Liver (tissue), 8 donors: ENCODE measurements at regions not wholly inside any gene's neighbourhood (a gene's known extent, or its start where the extent isn't known, plus 50 kb on each side); places are given as distances from the start of the nearest gene placed in this dataset.

Experiments used
- DNase-seq: peaks from one replicate; pipeline ENCODE4 v3.0.0-alpha.2; 2017; ENCODE audit warnings: low spot score
- H3K27ac ChIP-seq, 2 donors: one replicate each; pipeline ENCODE4 v1.7.0; 2013; ENCODE audit warnings: inconsistent platforms in 2 of 2, low read length in 2 of 2, control low read depth in 1 of 2, low read depth in 1 of 2, mild to moderate bottlenecking in 1 of 2
- H3K27me3 ChIP-seq, 4 donors: one replicate each; pipeline versions ENCODE4 v1.6.1 to v1.7.0; 2013; ENCODE audit warnings: low read length in 3 of 4, inconsistent platforms in 1 of 4, mild to moderate bottlenecking in 1 of 4, moderate library complexity in 1 of 4; ENCODE audit not compliant: control insufficient read depth in 4 of 4, insufficient read depth in 4 of 4
- H3K36me3 ChIP-seq, 4 donors: one replicate each; pipeline versions ENCODE4 v1.6.1 to v1.7.0; 2013; ENCODE audit warnings: low read length in 3 of 4, mild to moderate bottlenecking in 3 of 4, low read depth in 1 of 4, moderate library complexity in 1 of 4; ENCODE audit not compliant: control insufficient read depth in 4 of 4, insufficient read depth in 3 of 4
- H3K4me1 ChIP-seq, 4 donors: one replicate each; pipeline versions ENCODE4 v1.6.1 to v1.7.0; 2013; ENCODE audit warnings: low read length in 3 of 4, mild to moderate bottlenecking in 3 of 4, moderate library complexity in 1 of 4; ENCODE audit not compliant: control insufficient read depth in 4 of 4, insufficient read depth in 4 of 4
- H3K4me3 ChIP-seq, 3 donors: one replicate each; pipeline versions ENCODE4 v1.6.1 to v1.7.0; 2013; ENCODE audit warnings: low read length in 3 of 3, control low read depth in 1 of 3, low read depth in 1 of 3, mild to moderate bottlenecking in 1 of 3
- H3K9ac ChIP-seq, 2 donors: one replicate each; pipeline ENCODE4 v1.7.0; 2013; ENCODE audit warnings: low read length in 2 of 2, mild to moderate bottlenecking in 2 of 2, moderate library complexity in 2 of 2, control low read depth in 1 of 2, low read depth in 1 of 2
- H3K9me3 ChIP-seq, 4 donors: one replicate each; pipeline versions ENCODE4 v1.6.1 to v1.7.0; 2013; ENCODE audit warnings: low read length in 3 of 4; ENCODE audit not compliant: control insufficient read depth in 4 of 4
- EGR1 ChIP-seq, 2 donors: IDR thresholded peaks; 2 replicates each; pipeline ENCODE4 v1.6.1; 2016 to 2018; ENCODE audit warnings: antibody characterized with exemption in 2 of 2, low read depth in 2 of 2
- FOXA1 ChIP-seq: IDR thresholded peaks from 2 replicates; pipeline ENCODE4 v1.6.1; 2016; ENCODE audit warnings: antibody characterized with exemption
- FOXA2 ChIP-seq: IDR thresholded peaks from 2 replicates; pipeline ENCODE4 v1.6.1; 2016; ENCODE audit warnings: antibody characterized with exemption
- GABPA ChIP-seq, 2 donors: IDR thresholded peaks in 1 of 2; conservative IDR thresholded peaks in 1 of 2; 2 replicates each; pipeline ENCODE4 v1.6.1; 2016; ENCODE audit warnings: antibody characterized with exemption in 2 of 2, mild to moderate bottlenecking in 1 of 2, moderate library complexity in 1 of 2
- HNF4A ChIP-seq, 2 donors: conservative IDR thresholded peaks; 2 replicates each; pipeline ENCODE4 v1.6.1; 2016; ENCODE audit warnings: antibody characterized with exemption in 2 of 2, mild to moderate bottlenecking in 2 of 2
- HNF4G ChIP-seq: IDR thresholded peaks from 2 replicates; pipeline ENCODE4 v1.6.1; 2016; ENCODE audit warnings: antibody characterized with exemption
- JUND ChIP-seq, 2 donors: IDR thresholded peaks; 2 replicates each; pipeline ENCODE4 v1.6.1; 2016; ENCODE audit warnings: antibody characterized with exemption in 2 of 2
- MAX ChIP-seq: IDR thresholded peaks from 2 replicates; pipeline ENCODE4 v1.6.1; 2016; ENCODE audit warnings: antibody characterized with exemption
- NR2F2 ChIP-seq: IDR thresholded peaks from 2 replicates; pipeline ENCODE4 v1.6.1; 2016; ENCODE audit warnings: antibody characterized with exemption
- RAD21 ChIP-seq, 2 donors: IDR thresholded peaks; 2 replicates each; pipeline ENCODE4 v1.6.1; 2016; ENCODE audit warnings: antibody characterized with exemption in 2 of 2, mild to moderate bottlenecking in 2 of 2
- RXRA ChIP-seq, 2 donors: IDR thresholded peaks; 2 replicates each; pipeline ENCODE4 v1.6.1; 2017 to 2018; ENCODE audit warnings: antibody characterized with exemption in 2 of 2, mild to moderate bottlenecking in 1 of 2
- SP1 ChIP-seq: IDR thresholded peaks from 2 replicates; pipeline ENCODE4 v1.6.1; 2018; ENCODE audit warnings: antibody characterized with exemption, mild to moderate bottlenecking
- TAF1 ChIP-seq: conservative IDR thresholded peaks from 2 replicates; pipeline ENCODE4 v1.6.1; 2016; ENCODE audit warnings: antibody characterized with exemption, mild to moderate bottlenecking
- YY1 ChIP-seq: IDR thresholded peaks from 2 replicates; pipeline ENCODE4 v1.6.1; 2016; ENCODE audit warnings: antibody characterized with exemption, mild to moderate bottlenecking
- ZBTB33 ChIP-seq: IDR thresholded peaks from 2 replicates; pipeline ENCODE4 v1.6.1; 2016; ENCODE audit warnings: antibody characterized with exemption
- WGBS: extraction: QIAGEN DNeasy Blood & Tissue Kit; methylation state at CpG from one replicate; pipeline ENCODE4 v1.1.7; 2013; 5-methylcytosine and 5-hydroxymethylcytosine counted together
- TF ChIP-seq, protein P1 (sequence below): IDR thresholded peaks from 2 replicates; pipeline ENCODE4 v1.6.1; 2016; ENCODE audit warnings: antibody characterized with exemption
- TF ChIP-seq, protein P2 (sequence below): fragments of 150-350 bp; IDR thresholded peaks from 2 replicates; pipeline ENCODE4 v1.5.1; 2017; ENCODE audit warnings: improper control_type of control experiment, low read depth, low read length; ENCODE audit not compliant: missing input control
- TF ChIP-seq, protein P3 (sequence below): IDR thresholded peaks from 2 replicates; pipeline ENCODE4 v1.6.1; 2016; ENCODE audit warnings: antibody characterized with exemption, mild to moderate bottlenecking
- donor health status: healthy.
- donor health status: healthy.
- donor health status: healthy.
- donor health status: healthy.
- donor health status: healthy.

DNA sequence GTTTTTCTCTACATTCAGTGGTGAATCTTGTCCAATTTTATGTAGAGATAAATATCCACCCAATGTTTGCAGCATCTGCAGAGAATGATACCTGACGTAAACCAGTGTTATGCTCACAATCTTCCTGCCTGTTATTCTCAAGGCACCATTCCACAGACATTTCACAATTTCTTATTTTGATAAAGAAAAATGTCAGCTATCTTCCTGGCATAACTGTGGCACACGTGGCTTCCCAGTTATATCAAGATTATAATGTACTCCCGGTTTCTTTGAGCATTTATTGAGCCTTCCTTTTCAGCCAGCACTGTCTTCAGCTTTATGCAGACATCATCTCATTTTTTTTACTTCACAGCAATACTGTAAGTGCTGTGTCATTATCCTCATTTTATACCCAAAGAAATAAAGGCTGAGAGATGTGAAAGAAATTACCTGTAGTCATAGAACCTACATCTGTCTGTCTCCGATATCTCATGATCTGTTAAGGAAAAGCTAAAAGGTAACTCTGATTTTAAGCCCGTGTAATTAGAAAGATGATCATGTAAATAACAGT lies 1300.8 kb upstream of the TENM3 start:
- Histone ChIP-seq H3K9ac (no peak overlapping the region), H3K36me3 (no peaks in the 10 kb centered on the region), H3K27ac (no peak overlapping the region), H3K4me3 (no peak overlapping the region), H3K27me3 (no peaks in the 10 kb centered on the region), H3K9me3 (no peaks in the 10 kb centered on the region), H3K4me1 (no peaks in the 10 kb centered on the region)
- TF ChIP-seq FOXA2: no peak
- no peak for TF ChIP-seq HNF4A (conservative IDR thresholded peaks at IDR 0.05)
- no peak for TF ChIP-seq ZBTB33
- TF ChIP-seq MAX: no peak
- no peak for TF ChIP-seq GABPA (IDR thresholded peaks at IDR 0.05 in 1 of 2, conservative IDR thresholded peaks at IDR 0.05 in 1 of 2)
- TF ChIP-seq, protein P1, sequence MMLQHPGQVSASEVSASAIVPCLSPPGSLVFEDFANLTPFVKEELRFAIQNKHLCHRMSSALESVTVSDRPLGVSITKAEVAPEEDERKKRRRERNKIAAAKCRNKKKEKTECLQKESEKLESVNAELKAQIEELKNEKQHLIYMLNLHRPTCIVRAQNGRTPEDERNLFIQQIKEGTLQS: no peak
- no peak for TF ChIP-seq FOXA1
- TF ChIP-seq SP1: no peak
- TF ChIP-seq, protein P2, sequence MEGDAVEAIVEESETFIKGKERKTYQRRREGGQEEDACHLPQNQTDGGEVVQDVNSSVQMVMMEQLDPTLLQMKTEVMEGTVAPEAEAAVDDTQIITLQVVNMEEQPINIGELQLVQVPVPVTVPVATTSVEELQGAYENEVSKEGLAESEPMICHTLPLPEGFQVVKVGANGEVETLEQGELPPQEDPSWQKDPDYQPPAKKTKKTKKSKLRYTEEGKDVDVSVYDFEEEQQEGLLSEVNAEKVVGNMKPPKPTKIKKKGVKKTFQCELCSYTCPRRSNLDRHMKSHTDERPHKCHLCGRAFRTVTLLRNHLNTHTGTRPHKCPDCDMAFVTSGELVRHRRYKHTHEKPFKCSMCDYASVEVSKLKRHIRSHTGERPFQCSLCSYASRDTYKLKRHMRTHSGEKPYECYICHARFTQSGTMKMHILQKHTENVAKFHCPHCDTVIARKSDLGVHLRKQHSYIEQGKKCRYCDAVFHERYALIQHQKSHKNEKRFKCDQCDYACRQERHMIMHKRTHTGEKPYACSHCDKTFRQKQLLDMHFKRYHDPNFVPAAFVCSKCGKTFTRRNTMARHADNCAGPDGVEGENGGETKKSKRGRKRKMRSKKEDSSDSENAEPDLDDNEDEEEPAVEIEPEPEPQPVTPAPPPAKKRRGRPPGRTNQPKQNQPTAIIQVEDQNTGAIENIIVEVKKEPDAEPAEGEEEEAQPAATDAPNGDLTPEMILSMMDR: no peak
- TF ChIP-seq NR2F2: no peak
- DNase-seq: no peak
- 79% methylated on average over 5 of the region's 5 CpGs for WGBS

- WGBS: 93% methylated on average over 4 of the region's 4 CpGs
- H3K4me1 ChIP-seq: no peaks in the 10 kb centered on the region
- H3K36me3 ChIP-seq: no peaks in the 10 kb centered on the region
- no peak overlapping the region for H3K4me3 ChIP-seq
- no peak for DNase-seq
- H3K27me3 ChIP-seq: no peaks in the 10 kb centered on the region
- TF ChIP-seq RXRA (IDR thresholded peaks at IDR 0.05) (no peak), HNF4G (no peak), MAX (no peak), FOXA1 (no peak), SP1 (no peak), JUND (IDR thresholded peaks at IDR 0.05) (no peak), TAF1 (no peak), FOXA2 (no peak), HNF4A (conservative IDR thresholded peaks at IDR 0.05) (no peak), EGR1 (IDR thresholded peaks at IDR 0.05; ENCODE audit: low read depth in 2 of 2) (no peak), ZBTB33 (no peak), YY1 (no peak), NR2F2 (no peak), GABPA (IDR thresholded peaks at IDR 0.05 in 1 of 2, conservative IDR thresholded peaks at IDR 0.05 in 1 of 2) (no peak), RAD21 (IDR thresholded peaks at IDR 0.05) (no peak)
- TF ChIP-seq, protein P3, sequence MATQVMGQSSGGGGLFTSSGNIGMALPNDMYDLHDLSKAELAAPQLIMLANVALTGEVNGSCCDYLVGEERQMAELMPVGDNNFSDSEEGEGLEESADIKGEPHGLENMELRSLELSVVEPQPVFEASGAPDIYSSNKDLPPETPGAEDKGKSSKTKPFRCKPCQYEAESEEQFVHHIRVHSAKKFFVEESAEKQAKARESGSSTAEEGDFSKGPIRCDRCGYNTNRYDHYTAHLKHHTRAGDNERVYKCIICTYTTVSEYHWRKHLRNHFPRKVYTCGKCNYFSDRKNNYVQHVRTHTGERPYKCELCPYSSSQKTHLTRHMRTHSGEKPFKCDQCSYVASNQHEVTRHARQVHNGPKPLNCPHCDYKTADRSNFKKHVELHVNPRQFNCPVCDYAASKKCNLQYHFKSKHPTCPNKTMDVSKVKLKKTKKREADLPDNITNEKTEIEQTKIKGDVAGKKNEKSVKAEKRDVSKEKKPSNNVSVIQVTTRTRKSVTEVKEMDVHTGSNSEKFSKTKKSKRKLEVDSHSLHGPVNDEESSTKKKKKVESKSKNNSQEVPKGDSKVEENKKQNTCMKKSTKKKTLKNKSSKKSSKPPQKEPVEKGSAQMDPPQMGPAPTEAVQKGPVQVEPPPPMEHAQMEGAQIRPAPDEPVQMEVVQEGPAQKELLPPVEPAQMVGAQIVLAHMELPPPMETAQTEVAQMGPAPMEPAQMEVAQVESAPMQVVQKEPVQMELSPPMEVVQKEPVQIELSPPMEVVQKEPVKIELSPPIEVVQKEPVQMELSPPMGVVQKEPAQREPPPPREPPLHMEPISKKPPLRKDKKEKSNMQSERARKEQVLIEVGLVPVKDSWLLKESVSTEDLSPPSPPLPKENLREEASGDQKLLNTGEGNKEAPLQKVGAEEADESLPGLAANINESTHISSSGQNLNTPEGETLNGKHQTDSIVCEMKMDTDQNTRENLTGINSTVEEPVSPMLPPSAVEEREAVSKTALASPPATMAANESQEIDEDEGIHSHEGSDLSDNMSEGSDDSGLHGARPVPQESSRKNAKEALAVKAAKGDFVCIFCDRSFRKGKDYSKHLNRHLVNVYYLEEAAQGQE: no peak
- TF ChIP-seq, protein P2: no peak
- TF ChIP-seq, protein P1: no peak
- no peaks in the 10 kb centered on the region for H3K9me3 ChIP-seq
- no peak overlapping the region for H3K9ac ChIP-seq
- no peak overlapping the region for H3K27ac ChIP-seq
These were observed 1297.0 kb upstream of the TENM3 start for GRCh38 chr4:180946188-180946587.
